GM19452 (cell line): ENCODE measurements at regions not wholly inside any gene's neighbourhood (a gene's known extent, or its start where the extent isn't known, plus 50 kb on each side); places are given as distances from the start of the nearest gene placed in this dataset.
"Not testable (repeated sequence)": the region's sequence is repeated elsewhere in the genome, so short reads cannot be mapped to it uniquely, and the experiment has no call there.

ENCODE experiments used
- ATAC-seq: cut with Tn5 transposase; IDR thresholded peaks from one replicate; pipeline ENCODE4 v1.9.1; 2021; ENCODE audit not compliant: unreplicated experiment

DNA sequence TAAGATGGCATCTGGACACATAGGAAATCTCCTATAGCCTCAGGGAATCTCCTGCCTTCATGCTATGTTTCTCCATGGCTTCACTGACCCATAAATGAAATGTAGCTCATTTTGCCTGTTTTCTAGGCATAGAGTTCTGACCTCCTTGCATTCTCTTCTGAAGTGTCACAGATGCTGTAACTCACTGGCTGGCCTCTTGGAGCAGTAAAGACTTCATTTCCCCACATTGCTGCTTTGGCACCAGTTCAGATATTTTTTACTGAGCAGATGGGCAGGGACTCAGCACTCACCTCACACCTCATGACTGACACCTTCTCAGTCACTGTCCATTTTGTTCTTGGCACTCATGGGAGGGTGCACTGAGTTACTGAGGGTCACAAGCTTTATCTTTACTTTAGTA lies 286.7 kb upstream of the TGFBR2 start:
- ATAC-seq, result no peak

DNA sequence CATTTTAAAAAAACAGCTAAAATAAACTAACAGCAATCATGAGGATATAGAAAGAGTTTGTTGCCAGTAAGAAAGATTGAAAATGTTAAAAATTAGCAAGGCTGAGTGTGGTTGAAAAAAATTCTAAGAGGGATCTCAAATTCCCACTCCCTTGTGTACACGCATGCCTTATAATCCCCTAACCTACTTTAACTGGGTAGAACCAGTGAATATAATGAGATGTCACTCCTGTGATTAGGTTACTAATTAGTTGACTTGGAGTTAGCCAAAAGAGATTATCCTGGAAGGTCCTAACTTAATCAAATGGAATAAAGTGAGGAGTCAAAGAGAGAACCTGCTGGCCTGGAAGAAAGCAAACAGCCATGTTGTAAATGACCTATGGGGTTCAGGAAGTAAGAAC lies 286.0 kb upstream of the TGFBR2 start:
- no peak for ATAC-seq

DNA sequence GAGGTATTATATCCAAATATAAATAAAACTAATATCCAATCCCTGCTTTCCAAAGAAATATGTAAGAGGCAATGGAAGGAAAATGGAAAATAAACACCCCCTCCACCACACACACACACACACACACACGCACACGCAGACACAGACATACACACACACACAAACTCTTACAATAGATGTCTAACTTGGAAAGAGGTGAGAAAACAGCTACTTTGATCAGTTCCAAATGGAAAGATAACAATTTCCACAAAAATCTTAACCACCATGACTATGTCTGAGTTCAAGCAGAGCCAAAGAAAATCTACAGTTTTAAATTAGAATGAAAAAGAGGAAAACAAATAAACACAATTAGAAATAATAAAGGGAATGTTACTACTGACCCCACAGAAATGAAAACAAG lies 285.3 kb upstream of the TGFBR2 start:
- no peak for ATAC-seq

DNA sequence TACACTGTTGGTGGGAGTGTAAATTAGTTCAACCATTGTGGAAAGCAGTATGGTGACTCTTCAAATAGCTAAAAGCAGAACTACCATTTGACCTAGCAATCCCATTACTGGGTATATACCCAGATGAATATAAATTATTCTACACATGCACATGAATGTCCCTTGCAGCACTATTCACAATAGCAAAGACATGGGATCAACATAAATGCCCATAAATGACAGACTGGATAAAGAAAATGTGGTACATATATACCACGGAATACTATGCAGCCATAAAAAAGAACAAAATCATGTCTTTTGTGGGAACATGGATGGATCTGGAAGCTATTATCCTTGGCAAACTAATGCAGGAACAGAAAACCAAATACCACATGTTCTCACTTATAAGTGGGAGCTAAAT lies 282.8 kb upstream of the TGFBR2 start:
- ATAC-seq, result not testable (repeated sequence)

DNA sequence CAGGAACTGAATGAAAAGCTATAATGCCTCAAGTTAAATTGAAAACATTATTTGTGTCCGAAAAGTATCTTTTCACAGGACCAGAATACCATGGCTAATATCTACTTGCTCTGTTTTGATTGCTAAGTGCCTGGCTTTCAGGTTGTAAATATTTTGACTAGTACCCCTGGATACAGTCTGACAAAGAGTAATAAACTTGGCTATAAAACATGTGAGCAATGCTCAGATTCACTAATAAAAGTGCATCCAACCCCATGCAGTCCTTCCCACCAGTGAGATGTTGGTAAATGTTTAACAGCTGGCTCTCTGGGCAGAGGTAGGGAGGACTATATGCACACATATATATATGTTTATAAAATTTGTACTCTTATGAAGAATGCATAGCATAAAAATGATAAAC lies 281.8 kb upstream of the TGFBR2 start:
- ATAC-seq, result no peak

DNA sequence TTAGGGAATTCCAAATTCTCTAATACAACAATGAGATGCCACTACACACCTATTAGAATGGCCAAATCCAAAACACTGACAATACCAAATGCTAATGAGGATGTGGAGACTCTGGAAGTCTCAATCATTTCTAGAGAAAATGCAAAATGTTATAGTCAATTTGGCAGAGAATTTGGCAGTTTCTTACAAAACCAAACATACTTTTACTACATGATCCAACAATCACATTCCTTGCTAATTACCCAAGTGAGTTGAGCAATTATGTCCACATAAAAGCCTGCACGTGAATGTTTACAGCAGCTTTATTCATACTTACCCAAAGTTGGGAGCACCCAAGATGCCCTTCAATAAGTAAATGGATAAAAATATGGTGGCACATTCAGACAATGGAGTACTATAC lies 278.4 kb upstream of the TGFBR2 start:
- ATAC-seq, result not testable (repeated sequence)

DNA sequence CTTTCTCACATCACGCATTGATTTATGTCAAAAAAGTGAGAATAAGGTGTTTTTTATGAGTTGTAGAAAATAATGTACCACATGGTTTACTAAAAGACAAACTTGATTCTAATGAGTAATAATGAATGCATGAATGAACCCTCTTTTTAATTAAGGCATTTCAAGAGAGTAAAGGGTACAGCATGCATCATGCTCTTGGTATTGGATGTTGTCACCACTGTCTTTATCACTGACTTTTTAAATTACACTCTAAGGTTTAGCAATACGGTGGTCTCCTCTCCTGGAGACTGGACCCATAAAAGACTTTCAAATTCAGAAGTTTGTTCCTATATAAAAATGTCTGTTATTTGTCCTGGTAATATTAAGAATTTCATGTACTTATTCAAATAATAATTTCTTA lies 277.5 kb upstream of the TGFBR2 start:
- not testable (repeated sequence) for ATAC-seq

DNA sequence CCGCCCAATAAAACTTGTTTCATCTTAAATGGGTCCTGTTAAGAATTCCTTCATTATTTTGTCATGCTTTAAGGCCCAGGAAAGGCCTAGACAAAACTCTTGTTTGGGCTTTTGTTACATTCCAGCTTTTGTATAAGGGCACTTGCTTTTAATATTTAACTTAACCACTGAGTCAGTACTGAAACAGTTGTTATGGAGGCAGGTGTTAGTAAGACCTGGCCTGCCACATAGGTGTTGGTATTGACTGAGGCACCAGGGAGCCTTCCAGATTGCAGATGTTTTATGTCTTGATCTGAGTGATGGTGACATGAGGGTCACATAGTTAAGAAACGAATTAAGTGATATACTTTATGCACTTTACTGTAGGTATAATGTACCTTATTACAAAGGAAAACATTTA lies 274.9 kb upstream of the TGFBR2 start:
- ATAC-seq, result peak; percentile 67

DNA sequence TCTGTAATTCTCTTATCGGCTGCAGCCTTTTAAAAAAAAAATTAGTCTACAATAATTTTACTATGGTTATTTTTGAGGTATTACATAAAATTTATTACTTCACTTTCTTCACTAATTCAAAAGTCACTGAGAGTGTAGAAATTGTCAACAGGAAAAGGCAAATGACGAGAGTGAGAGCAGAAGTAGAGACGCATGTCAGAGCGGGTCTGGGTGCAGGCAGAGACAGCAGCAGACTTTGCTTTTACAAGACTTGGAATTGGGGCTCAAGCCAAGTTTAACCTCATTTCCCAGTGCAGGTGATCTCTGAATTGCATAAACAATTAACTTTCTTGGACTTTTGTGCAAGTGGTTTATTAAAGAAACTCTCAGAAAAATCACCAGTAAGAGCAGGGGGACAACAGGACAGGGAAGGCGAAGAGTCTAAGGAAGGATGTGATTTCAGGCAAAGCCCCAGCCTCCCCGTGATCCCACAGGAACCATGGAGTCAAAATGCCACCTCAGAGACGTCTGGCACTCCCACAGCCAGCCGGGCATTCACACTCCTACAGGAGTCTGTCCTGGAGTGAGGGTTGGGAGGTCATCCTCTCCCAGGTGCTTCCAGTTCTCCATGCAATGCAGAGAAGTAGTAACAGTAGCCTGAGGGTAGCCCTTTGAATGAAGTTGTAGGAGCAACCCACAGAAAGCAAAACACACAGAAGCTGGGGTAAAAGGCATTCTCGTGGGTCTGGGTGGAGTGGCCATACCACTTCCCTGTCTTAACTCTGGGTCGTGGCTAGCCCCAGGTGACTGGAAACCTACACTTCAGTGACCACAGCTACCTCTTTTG lies 274.0 kb upstream of the TGFBR2 start:
- no peak for ATAC-seq

DNA sequence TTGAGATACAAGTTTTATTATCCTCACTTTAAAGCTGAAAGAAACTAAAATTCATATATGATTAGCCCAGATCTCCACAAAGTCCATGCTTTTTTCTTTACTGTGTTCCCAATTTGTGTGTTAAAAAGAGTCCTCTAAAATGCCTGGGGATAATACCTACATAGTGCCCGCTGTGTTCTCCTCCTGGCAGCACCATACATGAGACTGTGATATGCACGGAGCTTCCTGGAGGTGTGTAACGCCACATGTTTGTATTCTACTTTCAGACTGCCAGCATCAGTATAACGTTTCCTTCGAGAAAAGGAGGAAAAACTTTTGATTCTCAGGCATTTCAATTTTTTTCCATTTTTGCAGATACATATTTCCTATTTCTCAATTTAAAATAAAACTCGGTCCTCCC lies 273.3 kb upstream of the TGFBR2 start:
- ATAC-seq, result no peak

DNA sequence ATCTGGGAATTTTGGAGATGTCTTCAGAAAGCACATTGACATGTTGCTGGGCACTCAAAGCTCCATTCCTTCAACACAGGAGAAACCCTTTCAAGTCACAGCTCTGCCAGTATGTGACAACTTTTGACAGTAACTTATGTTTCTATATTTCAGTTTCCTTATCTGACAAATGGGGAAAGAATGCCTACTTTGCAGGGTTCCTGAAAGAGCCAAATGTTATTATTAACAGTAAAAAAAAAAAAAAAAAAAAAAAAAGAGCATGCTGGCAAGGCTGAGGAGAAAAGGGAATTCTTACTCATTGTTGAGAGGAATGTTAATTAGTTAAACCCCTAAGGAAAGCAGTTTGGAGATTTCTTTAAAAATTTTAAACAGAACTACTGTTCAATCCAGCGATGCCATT lies 272.5 kb upstream of the TGFBR2 start:
- no peak for ATAC-seq

DNA sequence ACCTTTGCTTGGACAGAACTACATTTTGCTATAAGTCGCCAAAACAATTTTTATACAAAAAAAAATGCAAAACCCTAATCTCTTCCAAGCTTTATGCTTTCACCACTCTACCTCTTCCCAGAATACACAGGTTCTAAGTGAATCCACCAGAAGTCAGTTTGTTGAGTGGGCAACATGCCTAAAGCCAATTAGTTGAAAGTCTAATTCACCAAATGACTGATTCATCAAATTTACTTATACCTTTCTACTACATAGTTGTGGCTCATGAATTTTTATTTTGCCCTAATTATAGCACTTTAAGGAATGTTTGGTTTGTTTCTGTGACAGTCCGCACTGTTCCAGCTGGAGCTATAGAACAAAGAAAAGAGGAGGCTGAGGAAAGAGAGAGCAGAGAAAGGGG lies 265.9 kb upstream of the TGFBR2 start:
- no peak for ATAC-seq

DNA sequence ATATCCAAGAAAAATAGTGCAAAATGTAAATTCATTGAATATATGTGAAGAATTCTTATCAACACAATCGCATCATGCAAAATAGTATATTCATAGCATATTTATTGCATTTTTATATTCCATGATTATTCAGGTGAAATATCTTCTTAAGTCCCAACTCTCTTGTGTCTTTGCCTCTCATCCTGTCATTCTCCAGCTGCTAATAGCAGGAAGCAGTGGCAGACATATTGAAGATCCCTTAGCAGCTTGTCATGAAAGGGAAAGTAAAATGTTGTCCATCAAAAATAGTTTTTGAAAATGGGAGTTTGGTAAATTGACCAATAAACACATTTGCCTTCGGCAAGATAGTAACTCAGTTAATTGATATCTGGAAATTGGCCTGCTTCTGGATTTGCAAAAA lies 265.3 kb upstream of the TGFBR2 start:
- no peak for ATAC-seq

DNA sequence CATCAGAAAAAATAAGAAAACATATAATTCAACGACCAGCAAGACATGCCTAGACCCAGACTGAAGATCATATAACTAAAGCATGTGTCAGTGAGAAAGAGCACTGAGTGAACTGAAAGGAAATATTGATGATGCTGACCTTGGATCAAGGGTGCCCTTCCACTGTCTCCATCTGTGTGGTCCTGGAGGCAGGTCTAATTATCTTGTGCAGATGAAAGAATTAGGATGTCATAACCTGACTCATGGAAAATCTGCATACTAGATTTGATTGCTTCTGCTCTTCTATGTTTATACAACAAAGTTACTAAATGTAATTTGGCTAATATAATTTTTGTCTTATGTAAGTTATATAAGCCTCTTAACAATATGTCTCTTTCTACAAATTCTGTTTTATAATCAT lies 264.6 kb upstream of the TGFBR2 start:
- ATAC-seq, result no peak

DNA sequence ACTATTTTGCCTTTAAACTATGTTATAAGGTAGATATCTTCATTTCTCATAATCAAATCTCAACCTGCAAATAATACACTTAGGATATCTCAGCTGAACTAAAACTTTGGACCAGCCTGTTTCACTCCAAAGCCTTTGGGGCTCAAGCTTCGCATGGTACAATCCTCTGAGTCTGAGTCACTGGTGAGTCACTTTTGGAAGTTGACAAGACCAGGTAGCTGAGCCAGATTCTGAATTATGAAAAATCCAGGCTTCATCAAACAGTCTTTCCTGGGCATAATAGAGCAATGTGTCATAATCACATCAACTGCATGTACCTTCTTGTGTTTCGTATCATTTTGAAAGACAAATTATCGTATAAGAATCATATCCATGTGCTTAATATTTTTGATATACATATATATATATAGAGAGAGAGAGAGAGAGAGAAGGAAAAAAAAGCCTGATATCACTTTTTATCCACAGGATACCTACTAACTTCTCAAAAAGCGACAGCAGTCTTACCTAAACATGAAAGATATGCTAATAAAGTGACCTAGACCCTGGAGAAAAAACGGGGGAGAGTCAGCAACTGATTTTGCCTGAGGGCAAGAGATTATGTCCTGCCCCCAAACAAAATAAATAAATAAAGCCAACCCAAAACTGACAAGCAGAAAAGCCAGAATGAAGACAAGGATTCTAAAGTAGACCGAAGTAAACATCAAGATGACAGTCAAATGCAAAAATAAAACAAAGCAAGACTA lies 263.9 kb upstream of the TGFBR2 start:
- ATAC-seq, result no peak

DNA sequence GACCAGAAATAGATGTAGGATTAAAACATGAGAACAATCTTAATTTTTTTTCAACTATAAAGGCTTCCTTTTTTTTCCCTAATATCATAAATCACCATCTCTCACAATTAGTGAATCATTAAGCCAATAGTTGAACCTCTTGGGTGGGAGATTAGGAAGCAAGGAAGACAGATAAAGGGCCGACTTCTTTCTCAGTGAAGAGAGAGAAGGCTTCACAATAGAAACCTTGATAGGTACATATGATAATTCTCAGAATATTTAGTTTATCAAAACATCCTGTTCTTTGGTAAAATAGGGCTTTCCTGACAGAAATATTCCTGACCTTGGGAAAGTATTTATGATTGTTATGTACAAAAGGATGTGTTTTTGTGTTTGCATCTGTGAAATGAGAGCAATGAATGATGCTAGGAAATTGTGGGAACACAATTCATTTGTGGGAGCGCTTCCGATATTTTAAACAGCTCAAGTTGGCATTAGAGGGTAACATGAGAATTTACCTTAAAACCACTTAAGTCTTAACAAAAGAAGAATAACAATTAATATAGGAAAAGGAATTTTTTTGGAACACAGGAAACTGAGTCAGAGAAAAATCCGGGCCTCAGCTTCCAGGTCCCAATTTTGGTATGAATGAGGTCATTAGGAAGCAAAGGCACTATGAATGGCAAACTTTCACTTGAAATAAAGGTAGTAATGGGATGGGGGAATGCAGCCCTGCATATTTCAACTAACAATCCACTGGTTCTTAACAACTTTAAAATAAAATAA lies 263.2 kb upstream of the TGFBR2 start:
- no peak for ATAC-seq

DNA sequence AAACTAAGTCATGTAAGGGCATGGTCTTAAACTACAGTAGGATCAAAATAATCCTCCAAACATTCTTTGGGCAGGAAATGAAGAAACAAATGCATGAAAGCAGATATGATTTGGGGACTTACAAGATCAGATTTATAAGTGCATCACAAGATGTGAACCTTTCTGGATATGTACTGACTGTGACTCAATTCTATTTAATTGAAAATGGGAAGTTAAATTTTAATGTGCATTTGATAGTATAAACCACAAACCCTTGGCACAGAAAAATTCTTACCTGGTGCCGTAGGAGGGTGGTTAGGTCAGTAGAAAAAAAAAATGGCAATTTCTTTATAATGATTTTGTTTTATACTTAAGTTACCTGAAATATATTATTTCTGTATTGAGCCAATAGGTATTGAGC lies 262.5 kb upstream of the TGFBR2 start:
- no peak for ATAC-seq

DNA sequence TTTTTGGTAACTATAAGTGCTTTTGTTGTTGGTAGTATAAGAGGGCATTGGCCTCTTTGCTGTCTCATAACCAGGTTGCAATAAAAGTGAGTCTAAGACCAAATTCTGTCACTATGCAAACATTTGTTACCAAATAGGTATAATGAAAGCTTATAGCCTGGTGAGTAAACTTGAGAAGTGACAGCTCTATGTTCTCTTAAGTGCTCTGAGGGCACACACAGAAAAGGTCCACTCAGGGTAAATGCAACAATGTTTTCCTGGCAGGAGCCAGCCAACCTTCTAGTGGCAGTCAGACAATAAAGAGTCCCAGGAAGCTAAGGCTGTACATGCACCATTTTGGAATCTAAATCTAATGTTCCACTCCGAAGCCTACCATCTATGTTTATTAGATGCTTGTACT lies 262.1 kb upstream of the TGFBR2 start:
- ATAC-seq, result no peak

DNA sequence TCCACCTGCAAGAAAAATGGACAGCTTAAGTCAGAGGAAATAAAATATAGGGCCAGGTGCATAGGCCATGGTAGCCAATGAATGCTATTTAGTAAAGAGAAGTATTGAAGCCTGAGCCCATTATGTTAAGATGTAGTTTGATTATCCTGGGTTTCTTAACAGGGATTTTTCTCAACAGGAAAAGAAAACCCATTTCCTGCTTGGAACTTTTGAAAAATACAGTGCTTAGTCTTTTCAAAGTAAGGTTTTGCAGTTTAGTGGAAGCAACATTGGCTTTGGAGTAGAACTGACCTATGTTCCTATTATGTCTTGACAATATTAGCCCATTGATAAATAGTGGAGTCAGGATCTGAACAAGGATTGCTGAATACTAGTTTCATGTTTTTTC lies 259.5 kb upstream of the TGFBR2 start:
- ATAC-seq, result no peak

DNA sequence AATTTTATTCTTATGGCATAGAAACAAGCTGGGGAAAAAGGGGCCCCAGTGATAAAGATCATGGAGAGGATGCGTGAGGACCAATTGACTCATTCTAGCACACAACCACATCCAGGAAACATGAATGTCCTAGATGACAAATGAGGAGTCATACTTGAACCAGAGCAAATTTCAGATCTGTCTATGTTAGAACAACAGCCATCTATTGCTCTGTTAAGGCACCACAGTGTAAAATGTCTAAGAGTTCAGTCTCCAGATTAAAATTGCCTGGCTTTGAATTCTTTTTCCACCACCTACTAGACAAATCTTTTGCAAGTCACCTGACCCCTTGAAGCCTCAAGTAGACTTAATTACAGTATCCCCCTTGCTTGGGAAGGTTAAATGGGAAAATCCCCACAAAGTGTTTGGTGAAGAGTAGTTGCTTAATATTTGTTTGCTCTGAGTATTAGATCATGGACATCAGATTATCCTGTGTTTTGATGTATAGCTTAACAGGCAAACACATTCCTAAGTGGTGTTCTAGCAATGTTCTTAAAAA lies 258.7 kb upstream of the TGFBR2 start:
- peak; percentile 86 for ATAC-seq

DNA sequence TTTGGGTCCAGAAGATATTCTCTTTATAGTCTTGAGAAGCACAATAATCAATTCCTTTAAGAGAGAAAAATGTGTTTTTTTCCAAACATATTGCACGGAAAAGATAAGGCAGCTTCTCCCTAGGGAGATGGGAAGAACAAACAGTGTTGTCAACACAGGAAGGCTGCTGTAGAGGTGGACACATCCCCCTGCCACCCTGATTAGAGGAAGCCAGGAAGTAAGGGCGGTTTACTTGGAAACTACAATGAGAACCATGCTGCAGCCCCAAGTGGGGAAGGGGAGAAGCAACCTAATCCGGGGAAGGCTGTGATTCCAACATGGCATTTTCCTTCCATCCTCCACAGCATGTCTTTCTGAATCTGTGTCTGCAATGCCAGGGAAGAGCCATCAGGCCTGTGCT lies 256.9 kb upstream of the TGFBR2 start:
- ATAC-seq, result no peak

DNA sequence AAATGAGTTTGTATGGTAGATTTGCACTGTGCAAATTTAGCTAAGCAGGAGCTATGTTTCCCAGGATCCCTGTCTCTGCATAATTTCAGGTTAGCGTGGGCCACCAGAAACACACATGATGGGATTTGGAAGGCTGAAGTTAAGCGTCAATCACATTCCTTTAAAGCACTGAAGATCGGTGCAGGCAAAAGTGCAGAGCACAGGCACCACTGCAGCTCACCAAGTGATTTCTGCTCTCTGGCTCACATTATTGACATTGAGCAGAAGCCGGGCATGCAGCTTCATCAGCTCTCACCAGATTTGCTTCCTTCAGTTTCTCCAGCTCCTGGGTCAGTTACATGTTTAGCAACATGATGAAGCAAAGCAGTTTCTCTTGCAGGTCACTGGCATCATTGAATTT lies 256.4 kb upstream of the TGFBR2 start:
- no peak for ATAC-seq
